ENCODE measurements at regions not wholly inside any gene's neighbourhood (a gene's known extent, or its start where the extent isn't known, plus 50 kb on each side); places are given as distances from the start of the nearest gene placed in this dataset.

DNA sequence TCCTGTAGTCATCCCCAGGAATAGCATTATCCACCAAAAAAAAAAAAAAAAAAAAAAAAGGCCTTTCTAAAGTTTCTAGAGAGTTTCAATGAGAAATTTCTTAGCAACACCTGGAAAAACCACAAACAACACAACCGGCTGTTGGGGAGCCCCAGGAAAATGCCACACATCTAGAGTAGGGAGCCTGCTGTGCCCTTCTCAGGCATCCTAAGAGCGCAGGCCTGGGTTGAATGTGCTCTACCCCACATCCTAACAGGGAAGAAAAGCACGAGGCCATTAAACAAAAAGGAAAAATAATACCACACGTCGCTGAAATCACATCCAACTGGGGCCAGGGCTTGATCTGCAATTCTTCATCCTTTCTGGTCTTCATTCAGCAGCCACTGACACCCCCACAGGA is 367.5 kb downstream of the TGFB2 start:
- H3K4me3 ChIP-seq, result no peak overlapping the region
- no peaks in the 10 kb centered on the region for H3K36me3 ChIP-seq
- intact Hi-C loops (cut with DNase I; ENCODE audit: low total_unique reads), result no loop called here
- 78 to 84% (median 82%) methylated on average over 5 of the region's 5 CpGs for WGBS, 5 donors
- no peak for DNase-seq
- TF ChIP-seq POLR2A (IDR thresholded peaks at IDR 0.05), result no peak
- no peak for TF ChIP-seq POLR2AphosphoS5 (IDR thresholded peaks at IDR 0.05)
- TF ChIP-seq CTCF (IDR thresholded peaks at IDR 0.05 in 8 of 11, conservative IDR thresholded peaks at IDR 0.05 in 3 of 11), result no peak
- H3K27ac ChIP-seq, result no peak overlapping the region
- no peaks in the 10 kb centered on the region for H3K27me3 ChIP-seq (replicated peaks in 1 of 7)
- no peaks in the 10 kb centered on the region for H3K4me1 ChIP-seq
- peaks cover 0 to 8% (median 0%) of the 10 kb centered on the region in 8 donors for H3K9me3 ChIP-seq

GRCh38 chr1:218715961-218716669 is 371.0 kb downstream of the TGFB2 start:
- Histone ChIP-seq H3K4me1 (no peaks in the 10 kb centered on the region), H3K4me3 (no peak overlapping the region), H3K27ac (no peak overlapping the region), H3K36me3 (no peaks in the 10 kb centered on the region), H3K9me3 (peaks cover 0 to 8% (median 0%) of the 10 kb centered on the region in 8 donors), H3K27me3 (replicated peaks in 1 of 7) (no peaks in the 10 kb centered on the region)
- intact Hi-C loops (cut with DNase I; ENCODE audit: low total_unique reads), result no loop called here
- TF ChIP-seq POLR2AphosphoS5 (IDR thresholded peaks at IDR 0.05), result no peak
- DNase-seq, result no peak
- WGBS, 5 donors, result 89 to 97% (median 93%) methylated on average over 3 of the region's 3 CpGs

DNA sequence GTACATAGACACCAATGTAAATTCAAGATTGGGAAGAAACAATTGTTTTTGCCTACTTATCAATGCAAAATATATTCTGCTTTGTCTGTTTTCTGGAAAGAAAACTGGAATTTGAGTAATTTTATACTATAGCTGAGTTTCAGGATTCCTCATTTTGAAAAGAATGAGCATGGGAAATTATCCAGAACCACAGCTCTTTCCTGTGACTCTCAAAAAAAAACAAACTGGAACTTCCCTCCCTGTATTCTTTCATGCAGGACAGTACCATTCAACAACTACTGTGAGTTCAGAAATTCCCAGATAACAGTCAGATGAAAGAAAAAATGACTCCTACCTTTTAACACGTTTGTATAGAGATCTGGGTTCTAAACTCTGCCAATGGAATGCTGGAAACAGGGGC is 372.4 kb downstream of the TGFB2 start:
- Histone ChIP-seq H3K4me3 (no peak overlapping the region), H3K4me1 (no peaks in the 10 kb centered on the region), H3K36me3 (no peaks in the 10 kb centered on the region), H3K27ac (no peak overlapping the region), H3K27me3 (replicated peaks in 1 of 7) (no peaks in the 10 kb centered on the region), H3K9me3 (peaks cover 0 to 8% (median 0%) of the 10 kb centered on the region in 8 donors)
- DNase-seq, result no peak
- WGBS, 5 donors, result 9 to 27% (median 17%) methylated on average over 1 of the region's 1 CpG
- intact Hi-C loops (cut with DNase I; ENCODE audit: low total_unique reads), result no loop called here
- no peak for TF ChIP-seq POLR2A (IDR thresholded peaks at IDR 0.05)
- no peak for TF ChIP-seq POLR2AphosphoS5 (IDR thresholded peaks at IDR 0.05)
- TF ChIP-seq CTCF (IDR thresholded peaks at IDR 0.05 in 8 of 11, conservative IDR thresholded peaks at IDR 0.05 in 3 of 11), result no peak

GRCh38 chr1:218718206-218718605 is 373.1 kb downstream of the TGFB2 start:
- Histone ChIP-seq H3K36me3 (no peaks in the 10 kb centered on the region), H3K4me3 (no peak overlapping the region), H3K27me3 (replicated peaks in 1 of 7) (no peaks in the 10 kb centered on the region), H3K4me1 (no peaks in the 10 kb centered on the region), H3K27ac (no peak overlapping the region), H3K9me3 (peaks cover 0 to 8% (median 0%) of the 10 kb centered on the region in 8 donors)
- intact Hi-C loops (cut with DNase I; ENCODE audit: low total_unique reads), result no loop called here
- TF ChIP-seq CTCF (IDR thresholded peaks at IDR 0.05 in 8 of 11, conservative IDR thresholded peaks at IDR 0.05 in 3 of 11) (no peak), POLR2AphosphoS5 (IDR thresholded peaks at IDR 0.05) (no peak), POLR2A (IDR thresholded peaks at IDR 0.05) (no peak)
- DNase-seq, result no peak
- WGBS, 5 donors, result 73 to 88% (median 79%) methylated on average over 3 of the region's 3 CpGs
